ENCODE measurements at regions not wholly inside any gene's neighbourhood (a gene's known extent, or its start where the extent isn't known, plus 50 kb on each side); places are given as distances from the start of the nearest gene placed in this dataset.
"Not testable (repeated sequence)": the region's sequence is repeated elsewhere in the genome, so short reads cannot be mapped to it uniquely, and the experiment has no call there.

- DNase-seq (ENCODE audit: low read depth), result no peak
Observed at GRCh38 chr7:91355695-91356435, 91.6 kb downstream of the FZD1 start.

DNA sequence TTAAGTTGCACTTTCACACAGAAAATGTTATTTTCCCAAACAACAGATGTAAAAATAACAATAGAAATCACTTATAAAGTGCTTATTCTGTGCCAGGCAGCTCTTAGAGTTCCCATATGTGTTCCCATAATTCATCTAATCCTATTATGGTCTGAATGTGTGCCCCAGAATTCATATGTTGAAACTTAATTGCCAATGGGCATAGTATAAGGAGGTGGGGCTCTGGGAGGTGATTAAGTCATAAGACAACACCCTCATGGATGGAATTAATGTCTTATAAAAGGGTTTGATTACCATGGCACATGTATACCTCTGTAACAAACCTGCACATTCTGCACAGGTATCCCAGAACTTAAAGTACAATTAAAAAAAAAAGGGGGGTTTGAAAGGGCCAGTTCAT, 92.7 kb downstream of the FZD1 start:
- DNase-seq (ENCODE audit: low read depth), result no peak

DNA sequence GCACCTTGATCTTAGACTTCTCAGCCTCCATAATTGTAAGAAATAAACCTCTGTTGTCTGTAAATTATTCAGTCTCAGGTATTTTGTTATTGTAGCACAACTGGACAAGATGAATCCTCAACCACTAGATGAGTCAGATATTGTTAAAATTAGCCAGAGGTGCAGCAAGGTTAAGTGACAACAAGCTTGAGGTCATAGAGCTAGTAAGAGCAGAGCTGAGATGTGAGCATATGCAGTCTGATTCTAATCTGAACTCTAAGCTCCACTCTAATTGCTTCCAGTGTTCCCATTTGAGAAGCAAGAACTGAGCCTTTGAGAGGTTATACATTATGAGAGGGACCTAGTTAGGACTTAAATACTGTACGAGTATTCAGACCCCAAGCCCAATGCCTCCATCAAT, 93.1 kb downstream of the FZD1 start:
- DNase-seq (ENCODE audit: low read depth), result peak; percentile 8

DNA sequence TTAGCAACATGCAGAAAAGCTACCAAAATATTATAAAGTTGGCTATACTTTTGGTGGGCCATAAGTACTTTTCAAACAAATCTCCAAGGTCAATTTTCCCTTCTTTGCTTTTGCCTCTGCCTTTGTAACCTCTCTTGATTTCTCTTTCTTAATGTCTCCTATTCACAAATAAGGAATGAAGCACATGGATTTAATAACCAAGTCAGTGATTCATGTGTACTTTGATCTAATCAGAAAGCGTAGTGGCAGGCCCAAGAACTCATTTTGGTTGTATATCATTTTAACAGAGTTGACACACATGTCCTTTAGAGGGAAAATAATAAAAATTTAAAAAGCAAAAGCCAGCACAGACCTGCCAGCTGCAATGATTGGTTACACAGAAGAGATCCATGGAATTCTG, 93.7 kb downstream of the FZD1 start:
- DNase-seq (ENCODE audit: low read depth), result no peak

- DNase-seq (ENCODE audit: low read depth), result no peak
Observed at GRCh38 chr7:91358303-91358702, 94.1 kb downstream of the FZD1 start.

- not testable (repeated sequence) for DNase-seq (ENCODE audit: low read depth)
Observed at GRCh38 chr7:91365097-91365496, 100.9 kb downstream of the FZD1 start.

DNA sequence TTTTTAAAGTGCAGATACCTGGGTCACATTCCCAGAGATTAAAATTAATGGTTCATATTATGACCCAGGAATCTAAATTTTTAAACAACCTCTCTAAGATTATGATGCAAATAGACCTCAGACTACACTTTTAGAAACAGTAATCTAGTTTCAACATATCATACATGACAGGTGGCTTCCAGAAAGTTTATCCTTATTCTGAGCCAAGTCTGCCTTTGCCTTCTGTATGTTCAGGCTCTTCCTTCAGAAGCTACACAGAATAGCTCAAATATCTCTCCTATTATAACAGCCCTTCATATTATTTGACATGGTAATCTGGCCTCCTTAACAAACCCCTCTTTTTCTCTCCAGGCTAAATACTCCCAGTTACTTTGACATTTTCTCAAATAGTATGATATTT, 101.9 kb downstream of the FZD1 start:
- DNase-seq (ENCODE audit: low read depth), result no peak

DNA sequence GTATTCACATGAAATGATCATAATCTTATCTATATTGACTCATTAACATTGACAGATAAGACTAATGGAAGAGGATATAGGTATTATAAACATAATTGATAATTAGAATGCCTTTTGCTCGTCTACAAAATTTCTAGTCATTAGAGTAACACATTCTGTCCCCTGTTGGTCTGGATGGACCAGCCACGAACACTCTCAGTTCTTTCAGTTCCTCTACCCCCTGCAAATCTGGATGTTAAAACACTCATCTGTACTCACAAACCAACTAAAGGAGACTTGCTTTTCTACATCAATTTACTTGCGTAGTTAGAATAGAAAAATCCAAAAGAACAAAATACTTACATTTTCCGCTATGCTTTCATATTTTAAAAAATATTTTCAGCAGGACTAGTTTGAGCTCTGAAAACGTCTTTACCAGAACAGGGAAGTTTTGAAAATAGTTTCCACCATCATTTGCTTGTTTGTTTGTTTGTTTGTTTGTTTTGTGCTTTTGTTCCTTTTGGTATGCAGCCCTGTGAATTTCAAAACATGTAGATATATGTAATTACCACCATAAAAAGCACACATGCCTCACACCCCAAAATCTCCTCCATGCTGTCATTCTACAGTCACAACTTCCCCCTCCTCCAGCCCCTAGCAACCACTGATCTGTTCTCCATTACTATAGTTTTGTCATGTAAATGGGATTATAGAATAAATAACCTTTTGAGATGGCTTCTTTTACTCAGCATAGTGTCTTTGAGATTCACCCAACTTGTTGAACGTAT, 103.8 kb downstream of the FZD1 start:
- DNase-seq (ENCODE audit: low read depth), result no peak

GRCh38 chr7:91372323-91372722, 108.1 kb downstream of the FZD1 start:
- DNase-seq (ENCODE audit: low read depth), result no peak

GRCh38 chr7:91373111-91373800, 109.0 kb downstream of the FZD1 start:
- DNase-seq (ENCODE audit: low read depth), result no peak

GRCh38 chr7:91374321-91374989, 110.2 kb downstream of the FZD1 start:
- DNase-seq (ENCODE audit: low read depth), result no peak

- no peak for DNase-seq (ENCODE audit: low read depth)
Observed at GRCh38 chr7:91375378-91375777, 111.1 kb downstream of the FZD1 start.

DNA sequence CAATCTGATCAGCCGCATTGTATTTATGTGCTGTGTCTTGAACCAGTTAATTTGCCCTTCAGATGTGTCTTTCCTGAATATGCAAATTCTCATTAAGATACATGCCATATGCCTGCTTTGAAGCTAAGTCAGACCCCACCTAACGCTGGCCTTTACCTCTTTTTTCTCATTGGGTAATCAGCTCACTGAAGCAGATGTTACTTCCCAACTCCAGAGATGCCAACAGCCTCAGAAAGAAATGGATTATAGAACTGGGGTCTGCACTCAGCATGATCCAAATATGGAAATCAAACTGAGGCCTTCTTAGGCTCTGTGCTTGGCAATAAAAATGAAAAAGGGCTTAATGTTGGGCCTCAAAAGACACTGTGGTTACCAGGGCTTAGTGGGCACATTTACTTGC, 113.9 kb downstream of the FZD1 start:
- DNase-seq (ENCODE audit: low read depth), result no peak

- DNase-seq (ENCODE audit: low read depth), result no peak
Observed at GRCh38 chr7:91379236-91379635, 115.0 kb downstream of the FZD1 start.

- DNase-seq (ENCODE audit: low read depth), result no peak
Observed at GRCh38 chr7:91379991-91380390, 115.8 kb downstream of the FZD1 start.

- DNase-seq (ENCODE audit: low read depth), result no peak
Observed at GRCh38 chr7:91383053-91383904, 119.0 kb downstream of the FZD1 start.

DNA sequence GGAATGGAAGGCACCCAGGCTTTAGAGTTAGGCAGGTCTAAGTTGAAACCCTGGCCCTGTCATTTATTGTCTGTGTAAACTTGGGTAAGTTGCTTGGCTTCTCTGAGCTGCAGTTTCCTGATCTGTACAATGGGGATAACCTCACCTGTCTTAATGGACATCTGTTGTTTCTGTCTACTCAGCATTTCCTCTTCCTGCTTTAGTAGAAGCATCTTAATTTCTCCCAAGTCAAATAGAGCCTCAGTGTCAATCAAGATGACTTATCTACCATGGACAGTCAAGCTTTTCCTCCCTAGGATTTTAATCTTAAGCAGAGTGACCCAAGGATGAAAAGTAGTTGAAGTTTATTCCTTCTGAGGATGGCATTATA, 119.7 kb downstream of the FZD1 start:
- DNase-seq (ENCODE audit: low read depth), result no peak

GRCh38 chr7:91394757-91395156, 130.5 kb downstream of the FZD1 start:
- not testable (repeated sequence) for DNase-seq (ENCODE audit: low read depth)

DNA sequence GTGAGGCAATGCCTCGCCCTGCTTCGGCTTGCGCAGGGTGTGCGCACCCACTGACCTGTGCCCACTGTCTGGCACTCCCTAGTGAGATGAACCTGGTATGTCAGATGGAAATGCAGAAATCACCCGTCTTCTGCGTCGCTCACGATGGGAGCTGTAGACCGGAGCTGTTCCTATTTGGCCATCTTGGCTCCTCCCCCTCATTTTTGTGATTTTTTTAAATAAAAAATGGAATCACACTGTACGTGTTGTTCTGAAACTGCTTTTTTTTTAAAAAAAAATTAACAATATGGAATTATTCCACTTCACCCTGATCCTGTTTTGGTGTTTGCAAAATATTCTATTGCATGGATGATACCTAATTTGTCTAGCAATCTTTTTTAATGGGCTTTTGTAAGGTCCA, 131.1 kb downstream of the FZD1 start:
- DNase-seq (ENCODE audit: low read depth), result not testable (repeated sequence)

GRCh38 chr7:91397096-91397495, 132.9 kb downstream of the FZD1 start:
- DNase-seq (ENCODE audit: low read depth), result no peak

DNA sequence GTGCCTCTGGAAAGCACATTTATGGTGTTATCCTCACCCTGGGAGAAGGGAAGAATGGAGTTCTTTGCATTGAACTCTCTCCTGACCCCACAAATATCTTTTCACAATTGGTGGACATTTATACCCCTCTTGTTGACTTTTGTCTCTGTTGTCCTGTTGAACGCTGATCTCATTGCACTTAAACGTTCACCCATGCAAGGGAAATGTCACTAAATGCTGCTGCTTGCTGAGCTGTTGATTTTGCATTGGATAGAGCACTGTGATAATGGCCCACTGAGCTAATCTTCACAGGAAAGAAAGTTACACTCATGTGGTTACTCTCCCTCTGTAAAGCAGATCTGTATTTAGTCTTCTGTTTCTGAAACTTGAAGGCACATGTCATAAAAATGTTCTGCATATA, 133.4 kb downstream of the FZD1 start:
- no peak for DNase-seq (ENCODE audit: low read depth)
